ENCODE measurements at regions not wholly inside any gene's neighbourhood (a gene's known extent, or its start where the extent isn't known, plus 50 kb on each side); places are given as distances from the start of the nearest gene placed in this dataset.

GRCh38 chr9:87824216-87824875, 58.3 kb upstream of the SPATA31E1 start:
- no peak for DNase-seq

DNA sequence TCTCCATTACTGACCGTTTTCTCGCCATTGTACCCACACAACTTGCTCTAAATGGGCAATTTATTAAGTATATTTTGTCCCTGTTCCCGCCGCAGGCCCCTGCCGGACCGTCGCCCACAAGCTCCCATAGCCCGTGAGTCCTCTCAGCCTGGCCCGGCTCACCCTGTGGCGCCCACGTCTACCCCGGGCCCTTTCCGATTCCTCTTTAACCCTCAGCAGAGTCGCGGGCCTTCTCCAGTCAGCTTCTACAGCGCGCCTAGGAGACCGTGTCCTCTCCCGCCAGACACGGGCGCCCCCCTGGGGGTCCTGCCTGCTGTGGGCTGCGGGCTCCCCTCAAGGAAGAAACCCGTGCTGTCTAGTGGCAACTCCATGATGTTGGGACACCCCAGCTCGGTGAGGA, 57.8 kb upstream of the SPATA31E1 start:
- no peak for DNase-seq

- no peak for DNase-seq
These were observed 56.3 kb upstream of the SPATA31E1 start for GRCh38 chr9:87826331-87826730.

DNA sequence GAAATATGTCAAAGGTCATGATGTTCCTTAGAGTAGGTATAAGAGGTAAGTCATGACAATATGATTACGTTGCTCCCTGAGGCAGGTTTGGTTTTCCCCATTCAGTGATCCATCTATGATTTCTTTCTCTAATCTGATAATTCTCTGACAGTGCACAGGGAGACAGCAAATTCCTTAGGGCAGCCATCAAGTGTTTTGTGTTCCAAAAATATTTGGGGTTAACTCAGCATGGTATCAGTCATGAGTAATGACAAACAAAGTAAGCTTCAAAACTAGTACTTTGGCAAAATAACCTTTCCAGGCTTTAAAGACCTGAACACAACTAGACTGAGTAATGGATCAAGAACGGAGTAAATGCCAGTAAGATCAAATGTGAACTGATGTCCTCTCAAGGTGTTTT, 55.3 kb upstream of the SPATA31E1 start:
- no peak for DNase-seq

DNA sequence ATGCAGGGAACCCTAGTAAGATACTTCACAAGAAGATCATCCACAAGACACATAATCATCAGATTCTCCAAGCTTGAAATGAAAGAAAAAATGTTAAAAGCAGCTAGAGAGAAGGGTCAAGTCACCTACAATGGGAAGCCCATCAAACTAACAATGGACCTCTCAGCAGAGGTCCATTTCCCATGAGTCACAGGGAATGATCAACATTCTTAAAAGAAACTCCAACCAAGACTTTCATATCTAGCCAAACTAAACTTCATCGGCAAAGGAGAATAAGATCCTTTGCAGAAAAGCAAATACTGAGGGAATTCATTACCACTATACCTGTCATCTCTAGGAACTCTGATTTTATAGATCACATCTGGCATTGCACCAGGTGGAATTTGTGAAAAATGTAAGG, 52.9 kb upstream of the SPATA31E1 start:
- DNase-seq = no peak

GRCh38 chr9:87830446-87830845, 52.2 kb upstream of the SPATA31E1 start:
- DNase-seq = no peak

DNA sequence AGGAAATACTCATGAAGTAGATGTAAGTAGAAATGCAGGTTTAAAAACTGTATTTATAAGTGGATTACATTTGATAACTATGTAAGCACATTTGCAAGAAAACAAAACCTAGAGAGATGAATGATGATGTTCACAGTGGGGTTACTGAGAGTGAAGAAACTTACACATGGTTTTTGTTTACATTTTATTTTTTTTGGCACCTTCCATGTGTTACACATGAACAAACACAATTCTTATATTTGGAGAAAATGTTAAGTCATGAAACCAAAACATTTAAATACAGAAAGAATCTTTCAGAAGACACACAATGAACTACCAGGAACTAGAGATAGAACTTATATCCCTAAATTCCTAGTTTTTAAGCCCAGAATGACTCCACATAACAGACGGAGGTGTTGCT, 51.5 kb upstream of the SPATA31E1 start:
- no peak for DNase-seq

All from right hindlimb (tissue), 1 donor.